GM21576 (cell line): ENCODE measurements at regions not wholly inside any gene's neighbourhood (a gene's known extent, or its start where the extent isn't known, plus 50 kb on each side); places are given as distances from the start of the nearest gene placed in this dataset.
"Not testable (repeated sequence)": the region's sequence is repeated elsewhere in the genome, so short reads cannot be mapped to it uniquely, and the experiment has no call there.

ENCODE experiments used
- ATAC-seq: cut with Tn5 transposase; IDR thresholded peaks from one replicate; pipeline ENCODE4 v1.9.1; 2021; ENCODE audit warnings: mild to moderate bottlenecking, moderate library complexity; ENCODE audit not compliant: unreplicated experiment

DNA sequence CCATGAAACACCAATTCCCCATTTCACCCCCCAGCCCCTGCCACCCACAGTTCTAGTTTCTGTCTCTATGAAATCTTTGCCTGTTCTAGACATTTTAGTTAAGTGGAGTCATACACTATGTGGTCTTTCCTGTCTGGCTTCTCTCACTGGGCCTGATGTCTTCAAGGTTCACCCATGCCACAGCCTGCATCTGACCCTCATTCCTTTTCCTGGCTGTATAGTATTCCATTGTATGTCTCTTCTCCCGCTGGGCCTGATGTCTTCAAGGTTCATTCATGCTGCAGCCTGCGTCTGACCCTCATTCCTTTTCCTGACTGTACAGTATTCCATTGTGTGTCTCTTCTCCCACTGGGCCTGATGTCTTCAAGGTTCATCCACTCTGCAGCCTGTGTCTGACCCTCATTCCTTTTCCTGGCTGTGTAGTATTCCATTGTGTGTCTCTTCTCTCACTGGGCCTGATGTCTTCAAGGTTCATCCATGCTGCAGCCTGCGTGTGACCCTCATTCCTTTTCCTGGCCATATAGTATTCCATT, 191.7 kb downstream of the CRLF2 start:
- ATAC-seq: no peak

DNA sequence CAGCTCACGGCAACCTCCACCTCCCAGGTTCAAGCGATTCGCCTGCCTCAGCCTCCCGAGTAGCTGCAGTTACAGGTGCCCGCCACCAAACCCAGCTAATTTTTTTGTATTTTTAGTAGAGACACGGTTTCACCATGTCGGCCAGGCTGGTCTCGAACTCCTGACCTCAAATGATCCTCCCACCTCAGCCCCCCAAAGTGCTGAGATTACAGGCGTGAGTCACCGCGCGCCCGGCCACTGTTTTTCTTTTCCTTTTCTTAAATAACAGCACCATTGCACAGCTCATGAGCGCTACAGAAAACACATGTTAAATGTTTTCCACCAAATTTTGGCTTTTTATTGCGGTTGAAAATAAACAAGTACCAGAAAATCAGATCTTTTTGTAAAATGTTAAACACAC, 195.5 kb downstream of the CRLF2 start:
- ATAC-seq: not testable (repeated sequence)

DNA sequence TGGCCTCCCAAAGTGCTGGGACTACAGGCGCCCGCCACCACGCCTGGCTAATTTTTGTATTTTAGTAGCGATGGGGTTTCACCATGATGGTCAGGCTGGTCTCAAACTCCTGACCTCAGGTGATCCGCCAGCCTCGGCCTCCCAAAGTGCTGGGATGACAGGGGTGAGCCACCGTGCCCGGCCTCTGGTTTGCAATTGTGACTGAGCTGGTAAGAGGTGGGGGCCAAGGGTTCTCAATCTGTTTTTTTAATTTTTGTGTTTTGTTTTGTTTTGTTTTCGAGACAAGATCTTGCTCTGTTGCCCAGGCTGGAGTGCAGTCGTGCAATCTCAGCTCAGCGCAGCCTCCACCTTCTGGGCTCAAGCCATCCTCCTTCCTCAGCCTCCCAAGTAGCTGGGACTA, 196.2 kb downstream of the CRLF2 start:
- not testable (repeated sequence) for ATAC-seq

DNA sequence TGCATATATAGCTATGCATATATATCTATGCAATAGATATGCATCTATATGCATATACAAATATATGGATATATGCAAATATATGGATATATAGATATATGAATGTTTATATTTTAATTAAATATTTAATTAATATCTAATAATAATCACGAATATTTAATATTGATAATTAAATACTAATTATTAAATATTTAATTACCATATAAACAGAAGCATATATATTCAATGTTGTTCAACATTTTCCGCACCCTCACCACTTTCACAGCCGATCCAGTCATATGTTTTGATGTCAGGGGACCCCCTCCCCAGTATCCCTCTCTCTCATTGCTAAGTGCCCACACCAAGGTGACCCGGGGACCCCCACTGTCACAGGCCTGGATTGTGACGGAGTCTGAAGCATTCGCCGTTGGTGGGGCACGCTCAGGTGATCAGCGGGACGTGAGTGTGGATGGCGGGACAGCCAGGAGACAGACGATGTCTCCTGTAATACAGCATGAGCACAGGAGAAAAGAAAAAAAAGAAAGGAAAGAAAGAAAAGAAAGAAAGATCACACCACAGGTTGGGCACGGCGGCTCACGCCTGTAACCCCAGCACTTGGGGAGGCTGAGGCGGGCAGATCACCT, 199.7 kb downstream of the CRLF2 start:
- ATAC-seq: no peak

DNA sequence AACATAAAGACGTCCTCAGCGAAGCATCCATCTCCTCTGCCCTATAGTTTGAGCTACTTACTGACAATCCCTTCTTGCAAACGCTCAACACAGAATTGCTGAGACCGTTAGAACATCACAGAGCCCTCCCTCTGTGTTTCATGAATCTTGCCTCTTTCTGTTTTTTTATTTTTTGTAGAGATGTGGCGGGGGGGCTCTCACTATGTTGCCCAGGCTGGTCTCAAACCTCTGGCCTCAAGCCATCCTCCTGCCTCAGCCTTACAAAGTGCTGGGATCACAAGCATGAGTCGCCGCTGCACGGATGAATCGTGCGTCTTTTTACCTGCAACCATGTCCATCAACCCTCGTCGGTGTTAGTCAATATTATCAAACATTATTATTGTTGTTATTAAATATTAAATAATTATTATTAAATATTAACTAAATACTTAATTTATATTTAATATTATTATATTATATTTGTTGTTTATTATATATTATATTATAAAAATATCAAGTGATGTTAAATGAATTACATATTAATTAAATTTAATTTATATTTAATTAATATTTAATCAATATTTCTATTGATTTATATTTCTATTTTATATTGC, 200.7 kb downstream of the CRLF2 start:
- ATAC-seq: no peak

DNA sequence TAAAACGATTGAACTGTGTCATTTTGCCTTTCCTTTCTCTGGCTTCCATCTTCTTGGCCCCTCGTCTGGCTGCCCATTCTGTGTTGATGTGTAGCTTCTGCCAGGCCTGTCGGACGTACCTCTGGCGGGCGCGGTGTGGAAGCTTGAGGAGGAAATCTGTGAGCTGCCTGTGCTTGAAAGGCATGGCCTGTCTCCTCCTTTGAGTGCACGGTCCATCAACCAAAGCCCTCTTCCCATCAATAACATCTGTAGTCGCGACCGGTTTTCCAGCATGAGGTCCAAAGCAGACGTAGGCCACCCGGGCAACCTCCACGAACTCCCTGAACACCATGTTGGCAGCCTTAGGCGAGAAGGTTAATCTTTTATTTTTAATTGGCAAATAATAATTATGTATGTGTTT, 202.7 kb downstream of the CRLF2 start:
- ATAC-seq: no peak

DNA sequence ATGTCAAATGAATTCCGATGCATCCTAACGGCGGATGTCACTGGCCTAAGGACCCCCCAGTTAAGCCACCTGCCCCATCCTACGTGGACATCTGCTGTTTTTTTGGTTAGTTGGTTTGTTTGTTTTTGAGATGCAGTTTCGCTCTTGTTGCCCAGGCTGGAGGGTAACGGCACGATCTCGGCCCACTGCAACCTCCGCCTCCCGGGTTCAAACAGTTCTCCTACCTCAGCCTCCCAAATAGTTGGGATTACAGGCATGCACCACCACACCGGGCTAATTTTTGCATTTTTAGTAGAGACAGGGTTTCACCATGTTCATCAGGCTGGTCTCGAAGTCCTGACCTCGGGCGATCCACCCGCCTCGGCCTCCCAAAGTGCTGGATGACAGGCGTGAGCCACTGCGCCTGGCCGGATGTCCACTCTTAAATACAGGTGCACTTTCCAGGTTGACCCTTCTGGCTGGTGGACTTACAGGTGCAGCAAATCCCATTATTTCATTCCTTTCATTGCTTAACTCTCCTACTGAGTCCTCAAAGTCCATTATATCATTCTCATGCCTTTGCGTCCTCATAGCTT, 206.2 kb downstream of the CRLF2 start:
- no peak for ATAC-seq

DNA sequence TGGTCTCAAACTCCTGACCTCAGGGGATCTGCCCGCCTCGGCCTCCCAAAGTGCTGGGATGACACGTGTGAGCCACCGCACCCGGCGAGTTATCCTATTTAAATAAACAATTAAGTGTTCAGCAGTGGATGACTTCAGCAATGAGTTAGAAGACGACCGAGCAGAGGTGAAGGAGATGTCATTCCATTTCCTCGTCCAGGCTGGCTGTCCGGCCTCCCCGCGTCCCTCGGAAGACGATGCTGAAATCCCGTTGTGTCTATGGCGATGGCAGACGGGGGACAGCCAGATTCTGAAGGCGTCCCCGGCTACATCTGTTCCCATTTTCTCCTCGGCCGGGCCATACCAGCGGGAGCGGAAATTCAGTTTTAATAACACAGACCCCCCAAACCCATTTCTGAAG, 209.8 kb downstream of the CRLF2 start:
- no peak for ATAC-seq

DNA sequence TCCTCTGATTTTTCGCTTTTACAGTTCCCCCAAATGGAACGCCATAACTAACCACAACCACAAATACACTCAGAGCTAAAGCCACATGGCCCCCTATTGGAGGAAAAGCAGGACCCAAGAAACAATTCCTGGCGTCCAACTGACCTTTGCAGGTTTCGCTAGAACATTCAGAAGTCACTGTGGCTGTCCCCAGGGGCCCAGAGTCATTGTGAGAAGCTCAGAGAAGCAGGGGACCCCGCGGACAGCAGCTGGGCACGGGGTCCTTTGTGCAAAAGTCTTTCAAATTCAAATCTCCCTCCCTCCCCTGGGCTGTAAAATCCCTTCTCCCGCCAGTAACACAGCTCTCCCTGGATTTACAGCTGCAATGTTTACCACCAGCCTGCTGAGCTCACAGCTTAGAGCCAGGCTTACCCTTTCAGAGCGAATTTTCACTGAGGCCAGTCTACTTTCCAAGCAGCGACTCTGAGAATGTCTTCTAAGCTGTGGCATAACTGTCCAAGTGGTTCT, 214.8 kb downstream of the CRLF2 start:
- ATAC-seq: no peak

DNA sequence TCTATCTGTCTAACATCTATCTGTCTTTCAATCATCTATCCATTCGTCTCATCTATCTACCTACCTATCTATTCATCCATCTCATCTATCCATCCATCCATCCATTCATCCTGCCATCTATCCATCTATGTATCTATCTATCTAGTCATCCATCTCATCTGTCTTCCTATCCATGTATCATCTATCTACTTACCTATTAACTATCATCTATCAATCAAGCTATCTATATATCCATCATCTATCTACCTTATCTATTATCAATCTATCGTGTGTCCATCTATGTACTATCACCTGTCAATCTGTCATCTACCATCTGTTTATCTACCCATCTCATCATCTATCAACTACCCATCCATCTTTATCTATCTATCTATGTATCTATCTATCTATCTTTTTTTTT, 217.7 kb downstream of the CRLF2 start:
- no peak for ATAC-seq

DNA sequence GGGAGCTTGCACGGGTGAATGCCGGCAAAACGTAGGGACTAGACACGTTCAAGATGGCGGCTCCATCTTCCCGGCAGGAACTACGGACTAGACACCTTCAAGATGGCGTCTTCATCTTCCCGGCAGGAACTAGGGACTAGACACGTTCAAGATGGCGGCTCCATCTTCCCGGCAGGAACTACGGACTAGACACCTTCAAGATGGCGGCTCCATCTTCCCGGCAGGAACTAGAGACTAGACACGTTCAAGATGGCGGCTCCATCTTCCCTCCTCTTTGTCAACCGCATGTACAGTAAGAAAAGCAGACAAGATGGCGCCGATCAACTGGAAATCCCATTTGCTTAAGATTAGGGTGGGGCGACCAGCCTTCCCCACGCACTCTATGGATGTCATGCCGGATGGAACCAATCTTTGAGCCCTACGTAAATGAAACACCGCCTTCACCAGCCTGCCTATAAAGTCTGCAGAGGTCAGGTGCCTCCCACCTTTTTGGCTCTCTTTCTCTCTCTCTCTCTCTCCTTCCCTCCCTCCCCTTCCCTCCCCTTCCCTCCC, 222.4 kb downstream of the CRLF2 start:
- peak; percentile 94 for ATAC-seq

DNA sequence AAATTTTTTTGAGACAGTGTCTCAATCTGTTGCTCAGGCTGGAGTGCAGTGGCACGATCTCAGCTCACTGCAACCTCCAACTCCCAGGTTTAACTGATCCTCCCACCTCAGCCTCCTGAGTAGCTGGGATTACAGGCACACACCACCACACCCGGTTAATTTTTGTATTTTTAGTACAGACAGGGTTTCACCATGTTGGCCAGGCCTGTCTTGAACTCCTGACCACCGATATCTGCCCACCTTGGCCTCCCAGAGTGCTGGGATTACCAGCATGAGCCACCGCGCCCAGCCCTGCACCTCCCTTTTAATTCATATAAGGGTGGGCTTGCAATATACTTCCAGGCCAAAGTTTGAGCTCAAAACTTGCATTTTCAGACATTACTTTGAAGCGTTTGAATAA, 223.9 kb downstream of the CRLF2 start:
- ATAC-seq: not testable (repeated sequence)

DNA sequence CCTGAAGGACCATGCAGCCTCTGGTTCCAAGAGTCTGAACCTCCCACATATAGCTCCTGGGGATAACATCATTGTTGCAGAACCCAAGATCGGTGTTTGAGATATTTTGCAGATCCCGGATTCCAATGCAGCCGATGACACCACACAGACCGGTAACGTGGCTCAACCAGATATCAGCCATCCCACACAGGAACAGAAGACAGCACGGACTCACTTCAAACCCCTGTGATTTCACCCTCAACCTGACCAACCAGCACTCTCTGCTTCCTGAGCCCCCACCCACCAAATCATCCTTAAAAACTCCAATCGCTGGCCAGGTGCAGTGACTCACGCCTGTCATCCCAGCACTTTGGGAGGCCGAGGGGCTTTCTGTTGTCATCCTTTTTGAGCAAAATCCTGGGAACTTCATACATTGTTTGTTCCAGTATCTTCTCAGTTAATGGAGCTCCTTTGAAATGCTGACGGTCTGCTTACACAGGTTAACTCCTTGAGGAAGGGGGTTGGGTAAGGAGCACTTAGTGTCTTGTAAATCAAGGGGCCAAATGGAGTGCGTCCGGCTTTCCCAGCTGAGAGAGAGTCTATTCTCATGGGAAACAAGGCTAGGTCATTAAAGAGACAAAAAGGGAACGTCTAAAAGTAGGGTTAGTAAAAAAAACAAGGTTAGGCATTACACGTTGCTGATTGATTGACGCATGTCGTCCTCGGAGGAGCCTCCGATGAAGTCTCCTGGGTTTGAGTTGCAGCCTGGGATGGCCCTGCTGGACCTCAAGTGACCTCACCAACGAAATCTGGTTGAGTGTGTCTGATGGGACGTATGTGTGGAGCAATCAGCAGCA, 230.4 kb downstream of the CRLF2 start:
- no peak for ATAC-seq

DNA sequence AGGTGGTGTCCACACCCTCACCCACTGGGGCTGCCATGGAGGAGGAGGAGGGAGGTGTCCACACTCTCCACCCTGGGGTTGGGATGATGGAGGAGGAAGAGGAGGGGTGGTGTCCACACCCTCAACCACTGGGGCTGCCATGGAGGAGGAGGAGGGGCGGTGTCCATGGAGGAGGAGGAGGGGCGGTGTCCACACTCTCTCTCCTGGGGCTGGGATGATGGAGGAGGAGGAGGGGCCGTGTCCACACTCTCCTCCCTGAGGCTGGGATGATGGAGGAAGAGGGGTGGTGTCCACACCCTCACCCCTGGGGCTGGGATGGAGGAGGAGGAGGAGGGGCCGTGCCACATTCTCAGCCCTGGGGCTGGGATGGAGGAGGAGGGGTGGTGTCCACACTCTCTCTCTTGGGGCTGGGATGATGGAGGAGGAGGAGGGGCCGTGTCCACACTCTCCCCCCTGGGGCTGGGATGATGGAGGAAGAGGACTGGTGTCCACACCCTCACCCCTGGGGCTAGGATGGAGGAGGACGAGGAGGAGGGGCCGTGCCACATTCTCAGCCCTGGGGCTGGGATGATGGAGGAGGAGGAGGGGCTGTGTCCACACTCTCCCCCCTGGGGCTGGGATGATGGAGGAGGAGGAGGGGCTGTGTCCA, 231.7 kb downstream of the CRLF2 start:
- no peak for ATAC-seq

DNA sequence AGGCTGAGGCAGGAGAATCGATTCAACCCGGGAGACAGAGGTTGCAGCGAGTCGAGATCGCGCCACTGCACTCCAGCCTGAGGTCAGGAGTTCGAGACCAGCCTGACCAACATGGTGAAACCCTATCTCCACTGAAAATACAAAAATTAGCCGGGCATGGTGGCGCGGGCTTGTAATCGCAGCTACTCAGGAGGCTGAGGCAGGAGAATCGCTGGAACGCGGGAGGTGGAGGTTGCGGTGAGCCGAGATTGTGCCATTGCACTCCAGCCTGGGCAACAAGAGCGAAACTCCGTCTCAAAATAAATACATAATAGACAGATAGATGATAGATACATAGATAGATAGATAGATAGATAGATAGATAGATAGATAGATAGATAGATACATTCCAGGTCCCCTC, 233.3 kb downstream of the CRLF2 start:
- ATAC-seq: not testable (repeated sequence)

DNA sequence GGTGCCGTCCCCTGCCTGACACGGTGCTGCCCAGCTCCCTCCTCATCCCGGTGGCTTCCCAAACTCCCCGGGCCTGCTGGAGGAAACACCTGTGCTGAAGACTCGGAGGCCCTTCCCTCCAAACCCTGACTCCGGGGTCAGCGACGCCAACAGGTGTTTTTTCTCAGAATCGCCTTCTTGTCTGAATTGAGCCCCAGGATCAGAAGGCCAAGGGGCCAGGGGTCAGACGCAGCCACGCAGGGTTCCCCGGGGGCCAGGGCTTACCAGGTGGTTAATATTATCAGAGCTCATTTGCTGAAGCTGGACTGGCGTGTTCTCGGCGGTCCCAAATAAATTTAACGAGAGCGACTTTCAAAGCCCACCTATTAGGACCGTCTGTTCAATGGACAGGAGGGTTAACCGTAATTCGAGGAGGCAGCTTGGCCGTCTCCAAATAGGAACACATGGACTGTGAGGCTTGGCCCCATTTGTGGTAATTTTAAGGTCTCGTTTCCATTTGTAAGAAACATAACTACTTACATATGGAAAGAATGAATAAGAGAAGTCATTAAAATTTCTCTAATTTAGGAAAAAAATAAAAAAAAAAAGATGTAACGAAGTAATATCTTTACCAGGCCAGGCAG, 239.3 kb downstream of the CRLF2 start:
- ATAC-seq: no peak

DNA sequence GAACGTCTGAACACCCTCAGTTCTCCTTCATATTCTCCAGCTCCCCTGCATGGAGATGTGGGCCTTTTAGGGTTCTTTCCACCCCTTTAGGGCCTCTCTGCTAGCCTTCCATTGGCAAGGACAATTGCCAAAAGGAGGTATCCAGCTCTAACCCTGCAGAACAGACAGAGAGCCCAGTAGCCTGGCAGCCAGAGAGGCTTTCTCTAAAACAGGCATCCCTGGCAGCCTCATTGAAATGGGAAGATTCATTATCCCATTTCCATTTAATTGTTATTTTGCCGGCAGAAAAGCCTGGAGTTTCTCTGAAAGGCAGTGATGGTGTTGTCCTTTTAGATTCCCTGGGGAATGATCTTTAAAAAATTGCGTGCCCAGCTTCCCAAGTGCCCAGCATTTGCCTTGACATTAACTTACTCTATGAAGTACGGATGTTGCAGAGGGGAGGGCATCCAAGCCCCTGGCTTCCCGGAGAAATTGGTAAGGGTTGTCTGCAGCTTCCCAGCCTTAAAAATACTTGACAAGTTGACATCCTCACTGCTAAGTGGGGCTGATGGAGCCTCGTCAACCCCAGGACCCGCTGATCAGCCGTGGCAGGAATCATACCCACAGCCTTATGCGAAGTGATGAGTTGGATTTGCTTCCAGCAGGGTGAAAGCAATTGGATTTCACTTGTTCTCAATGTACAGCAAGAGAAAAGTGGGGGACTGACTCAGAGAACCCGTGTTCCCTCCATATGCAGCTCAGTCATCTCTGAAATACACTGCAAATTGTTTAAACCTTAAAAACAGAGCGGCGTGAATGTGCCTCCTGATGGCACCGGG, 244.1 kb downstream of the CRLF2 start:
- ATAC-seq: no peak

DNA sequence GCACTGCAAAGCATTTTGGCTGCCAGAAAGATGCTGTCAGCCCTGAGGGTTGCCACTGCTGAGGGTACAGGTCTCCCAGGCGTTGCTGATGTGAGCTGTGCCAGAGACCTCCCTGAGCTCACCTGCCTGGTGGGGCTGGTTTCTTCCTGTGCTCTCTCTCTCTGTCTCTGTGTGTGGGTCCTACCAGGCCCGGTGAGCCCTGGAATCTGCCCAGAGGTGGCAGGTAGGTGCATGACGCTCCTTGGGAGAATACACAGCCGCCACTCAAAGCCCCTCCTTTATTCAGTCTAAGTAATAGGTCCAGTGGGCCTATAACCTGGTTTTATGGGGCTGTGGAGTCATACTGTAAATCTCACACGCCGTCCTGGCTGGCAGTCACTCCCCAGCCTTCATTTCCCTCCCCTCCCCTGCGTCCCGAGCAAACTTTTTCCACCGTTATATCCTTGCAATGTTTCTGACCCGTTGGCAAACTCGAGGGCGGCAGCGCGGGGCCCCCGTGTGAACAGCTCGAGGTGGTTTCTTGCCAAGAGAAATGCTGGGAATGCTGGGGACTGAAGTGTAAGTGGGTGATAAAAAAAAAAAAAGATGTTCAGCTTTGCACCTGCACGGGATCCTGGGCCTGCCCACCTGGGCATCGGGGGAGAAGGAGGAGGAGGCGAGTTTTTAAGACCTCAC, 245.9 kb downstream of the CRLF2 start:
- no peak for ATAC-seq
